Nephron (organoid): ENCODE measurements at regions not wholly inside any gene's neighbourhood (a gene's known extent, or its start where the extent isn't known, plus 50 kb on each side); places are given as distances from the start of the nearest gene placed in this dataset.

Experiments used
- H3K27ac Mint-ChIP-seq, 3 experiments: 2 replicates each; pipeline ENCODE4 v1.8.0; 2020; ENCODE audit warnings: mixed read lengths in 3 of 3, mild to moderate bottlenecking in 2 of 3, moderate library complexity in 1 of 3
- H3K27me3 Mint-ChIP-seq: 2 replicates; pipeline ENCODE4 v1.8.0; 2021; ENCODE audit warnings: low read depth, mild to moderate bottlenecking, moderate library complexity, mixed read lengths
- H3K36me3 Mint-ChIP-seq: 2 replicates; pipeline ENCODE4 v1.8.0; 2020; ENCODE audit warnings: low read depth, mixed read lengths
- H3K4me1 Mint-ChIP-seq: 2 replicates; pipeline ENCODE4 v1.8.0; 2020; ENCODE audit warnings: mixed read lengths
- H3K4me3 Mint-ChIP-seq, 3 experiments: 2 replicates each; pipeline ENCODE4 v1.8.0; 2020; ENCODE audit warnings: mild to moderate bottlenecking in 3 of 3, mixed read lengths in 3 of 3, moderate library complexity in 2 of 3
- H3K9me3 Mint-ChIP-seq: 2 replicates; pipeline ENCODE4 v1.8.0; 2020; ENCODE audit warnings: mixed read lengths
- TF ChIP-seq, protein P1 (sequence below), 3 experiments: fragments of 200-600 bp; sonication (generic); IDR thresholded peaks; one replicate each; pipeline ENCODE4 v1.5.0; 2021; ENCODE audit warnings: antibody characterized with exemption in 3 of 3; ENCODE audit not compliant: unreplicated experiment in 3 of 3

DNA sequence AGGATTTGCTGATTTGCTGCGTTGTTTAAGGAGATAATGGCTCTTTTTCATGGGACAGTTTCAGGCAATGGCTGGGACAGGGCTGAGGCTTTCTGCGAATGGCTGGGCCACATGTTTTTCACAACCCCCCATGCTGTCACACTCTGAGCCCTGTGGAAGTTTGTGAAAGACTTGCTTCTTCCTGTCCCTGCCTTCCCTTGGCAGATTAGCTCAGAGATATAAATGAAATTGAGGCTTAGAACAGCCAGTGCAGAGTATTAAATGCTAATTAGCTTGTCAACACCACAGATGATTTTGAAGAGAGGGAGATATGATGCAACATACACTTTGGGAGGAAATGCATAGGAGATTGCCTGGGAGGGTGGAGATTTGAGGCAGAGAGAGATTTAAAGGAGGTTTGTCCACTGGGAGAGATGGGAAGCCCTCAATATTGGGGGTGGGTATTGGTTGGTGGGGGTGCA, 232.0 kb downstream of the SH2D4B start:
- H3K36me3 Mint-ChIP-seq = no peaks in the 10 kb centered on the region
- H3K27me3 Mint-ChIP-seq = no peaks in the 10 kb centered on the region
- TF ChIP-seq, protein P1, sequence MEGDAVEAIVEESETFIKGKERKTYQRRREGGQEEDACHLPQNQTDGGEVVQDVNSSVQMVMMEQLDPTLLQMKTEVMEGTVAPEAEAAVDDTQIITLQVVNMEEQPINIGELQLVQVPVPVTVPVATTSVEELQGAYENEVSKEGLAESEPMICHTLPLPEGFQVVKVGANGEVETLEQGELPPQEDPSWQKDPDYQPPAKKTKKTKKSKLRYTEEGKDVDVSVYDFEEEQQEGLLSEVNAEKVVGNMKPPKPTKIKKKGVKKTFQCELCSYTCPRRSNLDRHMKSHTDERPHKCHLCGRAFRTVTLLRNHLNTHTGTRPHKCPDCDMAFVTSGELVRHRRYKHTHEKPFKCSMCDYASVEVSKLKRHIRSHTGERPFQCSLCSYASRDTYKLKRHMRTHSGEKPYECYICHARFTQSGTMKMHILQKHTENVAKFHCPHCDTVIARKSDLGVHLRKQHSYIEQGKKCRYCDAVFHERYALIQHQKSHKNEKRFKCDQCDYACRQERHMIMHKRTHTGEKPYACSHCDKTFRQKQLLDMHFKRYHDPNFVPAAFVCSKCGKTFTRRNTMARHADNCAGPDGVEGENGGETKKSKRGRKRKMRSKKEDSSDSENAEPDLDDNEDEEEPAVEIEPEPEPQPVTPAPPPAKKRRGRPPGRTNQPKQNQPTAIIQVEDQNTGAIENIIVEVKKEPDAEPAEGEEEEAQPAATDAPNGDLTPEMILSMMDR (IDR thresholded peaks at IDR 0.05; ENCODE audit: unreplicated experiment in 3 of 3) = no peak
- no peak overlapping the region for H3K4me3 Mint-ChIP-seq
- peak overlapping the region in 2 of 3 experiments; percentile 12 to 16 for H3K27ac Mint-ChIP-seq
- peaks cover 32% of the 10 kb centered on the region for H3K4me1 Mint-ChIP-seq
- H3K9me3 Mint-ChIP-seq = no peaks in the 10 kb centered on the region

DNA sequence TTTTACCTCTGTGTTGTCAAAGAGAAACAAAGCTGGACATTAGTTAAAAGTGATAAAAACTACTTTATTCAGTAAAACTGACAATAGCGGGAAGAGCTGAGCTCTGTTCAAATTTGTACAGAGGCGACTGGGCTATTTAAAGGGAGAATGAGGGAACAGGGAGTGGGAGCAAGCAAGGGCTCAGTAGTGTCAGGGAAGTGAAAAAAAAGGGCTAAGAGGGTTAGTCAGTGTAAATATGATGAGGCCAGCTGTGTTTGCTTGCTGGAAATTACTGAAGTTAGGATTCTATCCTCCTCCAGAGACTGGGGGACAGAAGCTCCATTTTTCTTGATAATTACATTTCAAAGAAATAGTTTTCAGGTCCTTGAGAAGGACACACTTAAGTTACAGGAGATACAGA, 232.5 kb downstream of the SH2D4B start:
- Mint-ChIP-seq H3K4me1 (peaks cover 32% of the 10 kb centered on the region), H3K36me3 (no peaks in the 10 kb centered on the region), H3K4me3 (no peak overlapping the region), H3K27ac (peak overlapping the region in 2 of 3 experiments; percentile 12 to 16), H3K27me3 (no peaks in the 10 kb centered on the region), H3K9me3 (no peaks in the 10 kb centered on the region)
- TF ChIP-seq, protein P1 (IDR thresholded peaks at IDR 0.05; ENCODE audit: unreplicated experiment in 3 of 3) = no peak

DNA sequence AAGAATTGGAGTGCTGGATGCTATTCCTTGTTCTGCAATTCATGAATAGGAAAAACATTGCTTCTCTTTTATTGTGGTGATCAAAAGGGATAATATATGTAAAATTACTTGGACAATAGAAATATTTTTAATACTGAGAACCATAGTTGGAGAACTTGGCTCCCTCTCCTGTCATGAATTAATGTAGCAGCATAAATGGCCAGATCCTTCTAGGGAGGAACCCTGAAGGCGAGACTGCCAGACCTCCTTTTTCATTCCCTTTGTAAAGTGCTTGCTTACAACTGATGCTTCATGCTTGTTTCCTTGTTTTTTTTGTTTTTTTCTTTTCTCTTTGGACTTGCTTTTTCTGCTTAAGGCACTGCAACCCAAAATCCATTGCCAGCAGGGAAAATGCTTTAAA, 233.6 kb downstream of the SH2D4B start:
- Mint-ChIP-seq H3K36me3 (no peaks in the 10 kb centered on the region), H3K27me3 (no peaks in the 10 kb centered on the region), H3K4me1 (peaks cover 32% of the 10 kb centered on the region), H3K4me3 (no peak overlapping the region), H3K9me3 (no peaks in the 10 kb centered on the region), H3K27ac (no peak overlapping the region)
- TF ChIP-seq, protein P1 (IDR thresholded peaks at IDR 0.05; ENCODE audit: unreplicated experiment in 3 of 3) = no peak

DNA sequence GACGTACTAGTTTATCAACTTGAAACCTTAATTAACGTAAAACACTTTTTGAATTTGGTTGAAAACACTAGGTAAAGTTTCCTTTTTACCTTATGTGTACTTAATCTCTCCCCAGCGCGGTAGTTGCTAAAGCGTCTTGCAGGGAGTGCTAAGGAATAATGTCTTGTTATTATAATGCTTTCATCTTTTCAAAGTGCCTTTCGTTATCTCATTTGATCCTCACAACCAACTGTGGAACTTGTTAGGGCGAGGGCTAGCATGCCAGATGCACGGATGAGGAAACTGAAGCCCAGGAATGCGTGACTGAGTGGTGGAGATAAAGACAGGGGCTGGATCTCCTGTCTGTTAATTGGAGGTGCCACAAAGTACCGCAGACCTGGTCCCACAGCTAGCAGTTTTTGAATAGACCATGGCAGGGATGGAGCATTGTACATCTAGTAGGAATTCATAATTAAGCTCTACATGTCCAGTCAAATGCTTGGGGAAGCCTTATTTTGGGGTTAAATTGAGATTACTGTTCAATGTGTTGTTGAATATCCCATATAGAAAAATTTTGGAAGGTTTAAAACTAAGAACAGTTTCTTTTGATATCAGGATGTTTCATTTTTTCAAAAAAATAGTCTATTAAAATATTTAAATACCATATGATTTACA, 234.3 kb downstream of the SH2D4B start:
- H3K27ac Mint-ChIP-seq = no peak overlapping the region
- H3K4me3 Mint-ChIP-seq = no peak overlapping the region
- no peaks in the 10 kb centered on the region for H3K36me3 Mint-ChIP-seq
- H3K4me1 Mint-ChIP-seq = peaks cover 32% of the 10 kb centered on the region
- TF ChIP-seq, protein P1 (IDR thresholded peaks at IDR 0.05; ENCODE audit: unreplicated experiment in 3 of 3) = no peak
- H3K27me3 Mint-ChIP-seq = no peaks in the 10 kb centered on the region
- no peaks in the 10 kb centered on the region for H3K9me3 Mint-ChIP-seq

DNA sequence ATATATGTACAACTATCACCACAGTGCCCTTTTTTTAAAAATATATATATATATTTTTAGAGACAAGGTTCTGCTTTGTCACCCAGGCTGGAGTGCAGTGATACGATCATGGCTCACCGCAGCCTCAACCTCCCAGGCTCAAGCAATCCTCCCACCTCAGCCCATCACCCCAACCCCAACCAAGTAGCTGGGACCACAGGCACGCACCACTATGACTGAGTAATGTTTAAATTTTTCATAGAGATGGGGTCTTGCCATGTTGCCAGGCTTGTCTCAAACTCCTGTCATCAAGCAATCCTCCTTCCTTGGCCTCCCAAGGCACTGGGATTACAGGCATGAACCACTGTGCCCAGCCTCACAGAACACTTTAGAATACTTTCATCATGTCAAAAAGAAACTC, 234.9 kb downstream of the SH2D4B start:
- TF ChIP-seq, protein P1 (IDR thresholded peaks at IDR 0.05; ENCODE audit: unreplicated experiment in 3 of 3) = no peak
- Mint-ChIP-seq H3K27me3 (no peaks in the 10 kb centered on the region), H3K9me3 (no peaks in the 10 kb centered on the region), H3K4me1 (peaks cover 32% of the 10 kb centered on the region), H3K4me3 (no peak overlapping the region), H3K27ac (no peak overlapping the region), H3K36me3 (no peaks in the 10 kb centered on the region)

DNA sequence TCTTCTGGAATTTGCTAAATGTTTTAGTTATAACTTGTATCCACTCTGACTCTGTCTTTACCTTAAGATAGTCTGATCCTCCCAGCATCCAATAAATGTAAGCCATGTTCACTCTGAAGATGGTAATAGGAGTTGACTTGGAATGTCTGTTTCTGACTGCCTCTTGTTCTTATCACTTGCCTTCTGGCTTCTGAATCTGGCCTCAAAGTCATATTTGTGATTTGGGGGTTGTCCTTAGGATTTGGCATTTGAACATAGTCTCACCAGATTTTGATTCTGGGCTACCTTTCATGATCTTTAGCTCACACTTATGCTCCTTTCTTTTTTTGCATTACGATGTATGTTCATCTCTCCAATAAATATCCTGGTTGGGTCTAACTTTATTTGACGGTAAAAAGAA, 247.0 kb downstream of the SH2D4B start:
- no peak overlapping the region for H3K4me3 Mint-ChIP-seq
- no peak overlapping the region for H3K27ac Mint-ChIP-seq
- no peaks in the 10 kb centered on the region for H3K4me1 Mint-ChIP-seq
- TF ChIP-seq, protein P1 (IDR thresholded peaks at IDR 0.05; ENCODE audit: unreplicated experiment in 3 of 3) = no peak
- no peaks in the 10 kb centered on the region for H3K9me3 Mint-ChIP-seq
- no peaks in the 10 kb centered on the region for H3K27me3 Mint-ChIP-seq
- no peaks in the 10 kb centered on the region for H3K36me3 Mint-ChIP-seq
